Upper lobe of left lung (tissue), 6 donors: ENCODE measurements at regions not wholly inside any gene's neighbourhood (a gene's known extent, or its start where the extent isn't known, plus 50 kb on each side); places are given as distances from the start of the nearest gene placed in this dataset.
A peak's percentile ranks its signal among the peaks of the same experiment; 100 is the strongest.

ENCODE experiments used
- ATAC-seq, 2 donors: fragments of 200-7000 bp; cut with Tn5 transposase; one replicate each; pipeline ENCODE4 v1.9.1; 2022; ENCODE audit warnings: mild to moderate bottlenecking in 2 of 2, moderate library complexity in 2 of 2; ENCODE audit not compliant: low FRiP score in 2 of 2
- DNase-seq, 2 donors: peaks; one replicate each; pipeline ENCODE4 v3.0.0-alpha.2; 2019 to 2020
- H3K27ac ChIP-seq, 4 donors: fragments of 200-600 bp; sonication (generic); one replicate each; pipeline ENCODE4 v1.5.1; 2016 to 2019
- H3K27me3 ChIP-seq, 4 donors: fragments of 200-600 bp; sonication (generic); one replicate each; pipeline ENCODE4 v1.5.1; 2017 to 2019
- H3K36me3 ChIP-seq, 4 donors: fragments of 200-600 bp; sonication (generic); one replicate each; pipeline ENCODE4 v1.5.1; 2016 to 2019
- H3K4me1 ChIP-seq, 4 donors: fragments of 200-600 bp; sonication (generic); one replicate each; pipeline ENCODE4 v1.5.1; 2018 to 2019
- H3K4me3 ChIP-seq, 4 donors: fragments of 200-600 bp; sonication (generic); one replicate each; pipeline ENCODE4 v1.5.1; 2017 to 2019; ENCODE audit warnings: mild to moderate bottlenecking in 2 of 4, moderate library complexity in 1 of 4
- H3K9me3 ChIP-seq, 4 donors: fragments of 200-600 bp; sonication (generic); one replicate each; pipeline ENCODE4 v1.5.1; 2018 to 2019
- EP300 ChIP-seq, 4 donors: sonication (generic); formaldehyde crosslinking; IDR thresholded peaks; one replicate each; pipeline ENCODE4 v1.5.1; 2017; ENCODE audit warnings: antibody characterized with exemption in 4 of 4, control low read depth in 2 of 4
- POLR2A ChIP-seq, 4 donors: fragments of 450-650 bp; IDR thresholded peaks; one replicate each; pipeline ENCODE4 v1.5.1; 2016 to 2017; ENCODE audit warnings: antibody characterized with exemption in 4 of 4, mild to moderate bottlenecking in 2 of 4
- POLR2AphosphoS5 ChIP-seq, 2 donors: sonication (generic); formaldehyde crosslinking; IDR thresholded peaks; one replicate each; pipeline ENCODE4 v1.5.1; 2017; ENCODE audit warnings: antibody characterized with exemption in 2 of 2
- WGBS, 2 donors: methylation state at CpG; one replicate each; pipeline ENCODE4 v1.1.5; 2017 to 2018; 5-methylcytosine and 5-hydroxymethylcytosine counted together
- TF ChIP-seq, protein P1 (sequence below), 6 experiments: fragments of 450-650 bp in 4 of 6; fragments of 200-600 bp in 2 of 6; sonication (generic) in 2 of 6; IDR thresholded peaks; one replicate each; pipeline ENCODE4 v1.5.1; 2016 to 2019; ENCODE audit warnings: antibody characterized with exemption in 6 of 6
- donor health status: DM: no; HTN: no; CAD: no; lungs with moderate emphysema.
- donor health status: DM: no; HTN: yes; CAD: no; lungs with severe emphysema.

- Histone ChIP-seq H3K27me3 (no peaks in the 10 kb centered on the region), H3K36me3 (no peaks in the 10 kb centered on the region), H3K4me1 (no peaks in the 10 kb centered on the region), H3K4me3 (no peak overlapping the region), H3K9me3 (no peaks in the 10 kb centered on the region), H3K27ac (no peak overlapping the region)
- TF ChIP-seq POLR2A (IDR thresholded peaks at IDR 0.05), result no peak
- no peak for TF ChIP-seq EP300 (IDR thresholded peaks at IDR 0.05)
- 75 to 80% methylated on average over 5 of the region's 5 CpGs for WGBS, 2 donors
- DNase-seq (no peak), ATAC-seq (no peak)
Measured at GRCh38 chr13:61123538-61124289, 291.9 kb downstream of the PCDH20 start.

DNA sequence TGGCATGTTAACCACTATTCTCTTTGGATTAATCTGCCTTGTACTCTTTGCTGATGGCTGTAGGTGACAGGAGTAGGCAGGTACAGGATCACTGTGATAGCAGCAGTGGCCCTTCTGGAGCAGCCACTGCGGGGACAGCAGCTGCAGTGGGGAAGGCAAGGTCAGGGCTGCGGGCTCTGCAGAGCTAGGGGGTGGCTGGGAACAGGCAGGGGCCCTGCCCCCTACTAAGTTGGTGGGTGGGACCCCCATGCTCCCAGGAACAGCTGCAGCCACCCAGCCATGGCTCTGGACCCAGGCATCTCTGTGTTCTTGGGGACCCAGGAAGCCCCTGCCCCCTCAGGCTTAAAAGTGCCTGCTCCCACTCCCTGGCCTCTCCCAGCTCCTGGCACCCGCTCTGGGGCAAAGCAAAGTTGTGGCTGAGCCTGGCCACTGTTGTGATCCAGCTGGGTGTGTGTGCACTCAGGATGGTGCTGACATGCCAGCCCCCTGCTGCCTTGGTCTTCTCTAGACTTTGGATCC, 302.4 kb downstream of the PCDH20 start:
- TF ChIP-seq, protein P1, sequence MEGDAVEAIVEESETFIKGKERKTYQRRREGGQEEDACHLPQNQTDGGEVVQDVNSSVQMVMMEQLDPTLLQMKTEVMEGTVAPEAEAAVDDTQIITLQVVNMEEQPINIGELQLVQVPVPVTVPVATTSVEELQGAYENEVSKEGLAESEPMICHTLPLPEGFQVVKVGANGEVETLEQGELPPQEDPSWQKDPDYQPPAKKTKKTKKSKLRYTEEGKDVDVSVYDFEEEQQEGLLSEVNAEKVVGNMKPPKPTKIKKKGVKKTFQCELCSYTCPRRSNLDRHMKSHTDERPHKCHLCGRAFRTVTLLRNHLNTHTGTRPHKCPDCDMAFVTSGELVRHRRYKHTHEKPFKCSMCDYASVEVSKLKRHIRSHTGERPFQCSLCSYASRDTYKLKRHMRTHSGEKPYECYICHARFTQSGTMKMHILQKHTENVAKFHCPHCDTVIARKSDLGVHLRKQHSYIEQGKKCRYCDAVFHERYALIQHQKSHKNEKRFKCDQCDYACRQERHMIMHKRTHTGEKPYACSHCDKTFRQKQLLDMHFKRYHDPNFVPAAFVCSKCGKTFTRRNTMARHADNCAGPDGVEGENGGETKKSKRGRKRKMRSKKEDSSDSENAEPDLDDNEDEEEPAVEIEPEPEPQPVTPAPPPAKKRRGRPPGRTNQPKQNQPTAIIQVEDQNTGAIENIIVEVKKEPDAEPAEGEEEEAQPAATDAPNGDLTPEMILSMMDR (IDR thresholded peaks at IDR 0.05), result no peak
- no peak for TF ChIP-seq EP300 (IDR thresholded peaks at IDR 0.05)
- no peak for TF ChIP-seq POLR2AphosphoS5 (IDR thresholded peaks at IDR 0.05)
- no peak for TF ChIP-seq POLR2A (IDR thresholded peaks at IDR 0.05)
- ATAC-seq (peak in 1 of 2 donors; percentile 53), DNase-seq (peak in 1 of 2 donors; percentile 54)
- WGBS, 2 donors, result 71 to 84% methylated on average over 1 to 3 of the region's 3 CpGs
- no peak overlapping the region for H3K4me3 ChIP-seq
- H3K4me1 ChIP-seq, result no peaks in the 10 kb centered on the region
- H3K27ac ChIP-seq, result no peak overlapping the region
- peaks cover 0 to 8% (median 3%) of the 10 kb centered on the region in 4 donors for H3K9me3 ChIP-seq
- H3K36me3 ChIP-seq, result no peaks in the 10 kb centered on the region
- no peaks in the 10 kb centered on the region for H3K27me3 ChIP-seq

DNA sequence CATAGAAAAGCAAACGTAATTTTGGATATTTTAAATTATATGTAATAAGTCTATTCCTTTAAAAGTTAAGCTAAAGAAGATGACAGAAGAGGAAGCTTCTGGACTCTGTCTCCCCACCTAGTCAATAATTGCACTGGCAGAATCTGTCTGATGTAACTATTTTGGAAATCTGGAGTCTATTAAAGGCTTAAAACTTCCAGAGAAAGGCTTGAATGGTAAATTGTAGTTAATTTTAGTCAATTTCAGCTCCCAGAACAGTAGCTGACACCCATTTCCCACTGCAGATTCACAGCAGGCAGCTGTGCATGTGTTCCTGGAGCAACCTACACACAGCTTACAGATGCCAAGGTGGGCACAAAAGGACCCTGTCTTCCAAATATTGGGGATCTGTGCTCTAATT, 304.1 kb downstream of the PCDH20 start:
- TF ChIP-seq, protein P1 (IDR thresholded peaks at IDR 0.05), result no peak
- TF ChIP-seq EP300 (IDR thresholded peaks at IDR 0.05) (no peak), POLR2AphosphoS5 (IDR thresholded peaks at IDR 0.05) (no peak), POLR2A (IDR thresholded peaks at IDR 0.05) (no peak)
- 50 to 55% methylated on average over 1 of the region's 1 CpG for WGBS, 2 donors
- H3K4me3 ChIP-seq, result no peak overlapping the region
- H3K36me3 ChIP-seq, result no peaks in the 10 kb centered on the region
- H3K9me3 ChIP-seq, result peaks cover 0 to 8% (median 3%) of the 10 kb centered on the region in 4 donors
- no peak for ATAC-seq
- DNase-seq, result no peak
- no peak overlapping the region for H3K27ac ChIP-seq
- no peaks in the 10 kb centered on the region for H3K27me3 ChIP-seq
- no peaks in the 10 kb centered on the region for H3K4me1 ChIP-seq

GRCh38 chr13:61110732-61111131, 304.9 kb downstream of the PCDH20 start:
- ATAC-seq (no peak), DNase-seq (no peak)
- Histone ChIP-seq H3K9me3 (peaks cover 0 to 8% (median 3%) of the 10 kb centered on the region in 4 donors), H3K4me3 (no peak overlapping the region), H3K27ac (no peak overlapping the region), H3K36me3 (no peaks in the 10 kb centered on the region), H3K27me3 (no peaks in the 10 kb centered on the region), H3K4me1 (no peaks in the 10 kb centered on the region)
- WGBS, 2 donors, result 64 to 84% methylated on average over 1 of the region's 1 CpG
- TF ChIP-seq, protein P1 (IDR thresholded peaks at IDR 0.05), result no peak
- no peak for TF ChIP-seq POLR2AphosphoS5 (IDR thresholded peaks at IDR 0.05)
- no peak for TF ChIP-seq EP300 (IDR thresholded peaks at IDR 0.05)
- no peak for TF ChIP-seq POLR2A (IDR thresholded peaks at IDR 0.05)

- H3K27me3 ChIP-seq, result no peaks in the 10 kb centered on the region
- TF ChIP-seq EP300 (IDR thresholded peaks at IDR 0.05) (no peak), POLR2AphosphoS5 (IDR thresholded peaks at IDR 0.05) (no peak), POLR2A (IDR thresholded peaks at IDR 0.05) (no peak)
- TF ChIP-seq, protein P1 (IDR thresholded peaks at IDR 0.05), result no peak
- no peaks in the 10 kb centered on the region for H3K36me3 ChIP-seq
- WGBS, 2 donors, result 88 to 89% methylated on average over 5 of the region's 5 CpGs
- no peak overlapping the region for H3K27ac ChIP-seq
- no peak for DNase-seq
- H3K9me3 ChIP-seq, result peaks cover 0 to 8% (median 3%) of the 10 kb centered on the region in 4 donors
- no peak overlapping the region for H3K4me3 ChIP-seq
- H3K4me1 ChIP-seq, result no peaks in the 10 kb centered on the region
- no peak for ATAC-seq
Measured at GRCh38 chr13:61109741-61110140, 305.9 kb downstream of the PCDH20 start.
